GM12878 (cell line): ENCODE measurements at regions not wholly inside any gene's neighbourhood (a gene's known extent, or its start where the extent isn't known, plus 50 kb on each side); places are given as distances from the start of the nearest gene placed in this dataset.

ENCODE experiments used
- ATAC-seq: fragments of 200-7000 bp; cut with Tn5 transposase; 3 replicates; pipeline ENCODE4 v1.9.1; 2020; ENCODE audit warnings: mild to moderate bottlenecking, moderate library complexity
- BruUV-seq: library from RNA; stranded (reverse); fragments of 400-500 nt; replicated peaks from 2 replicates; lab custom pipeline; 2021; lab: Mats Ljungman, UMichigan
- CTCF ChIA-PET: fragments of 300-600 bp; sonication (Branson Sonifier 250); formaldehyde crosslinking; extraction: SDS; loops from one replicate; lab custom pipeline; 2021; ENCODE audit warnings: inconsistent platforms; lab: Yijun Ruan, JAX
- POLR2A ChIA-PET: fragments of 350-600 bp; formaldehyde crosslinking; extraction: SDS; loops from one replicate; lab custom pipeline; 2021; ENCODE audit warnings: inconsistent platforms; lab: Charles Lee
- RAD21 ChIA-PET: fragments of 300-600 bp; sonication (Branson Sonifier 250); formaldehyde crosslinking; loops from one replicate; lab custom pipeline; 2023; ENCODE audit warnings: antibody characterized with exemption; ENCODE audit not compliant: unreplicated experiment; lab: Charles Lee
- SMC1A ChIA-PET: fragments of 300-600 bp; sonication (Branson Sonifier 250); formaldehyde crosslinking; loops from one replicate; lab custom pipeline; 2023; ENCODE audit not compliant: unreplicated experiment, uncharacterized antibody; lab: Charles Lee
- DNase-seq: peaks from one replicate; pipeline ENCODE4 v3.0.0-alpha.2; 2011; ENCODE audit warnings: low read depth, low spot score
- FAIRE-seq: peaks from 3 replicates; lab custom pipeline; 2011; peaks lifted over from hg19 to GRCh38; lab: Jason Lieb, UNC
- H2AFZ ChIP-seq: 2 replicates; pipeline ENCODE4 v1.6.0; 2011; ENCODE audit warnings: low read depth, low read length, control low read depth; ENCODE audit not compliant: control insufficient read depth
- H3K27ac ChIP-seq: 2 replicates; pipeline ENCODE4 v1.5.1; 2011; ENCODE audit warnings: control low read depth; ENCODE audit not compliant: control insufficient read depth, insufficient read depth
- H3K27me3 ChIP-seq, 2 experiments: replicated peaks in 1 of 2; 2 replicates each; pipeline versions ENCODE4 v1.6.0 to v1.6.1; 2011; ENCODE audit warnings: low read length in 1 of 2; ENCODE audit not compliant: control insufficient read depth in 2 of 2, insufficient read depth in 2 of 2
- H3K36me3 ChIP-seq, 2 experiments: 2 replicates each; pipeline ENCODE4 v1.5.1; 2011; ENCODE audit warnings: low read length in 1 of 2; ENCODE audit not compliant: control insufficient read depth in 2 of 2, insufficient read depth in 2 of 2
- H3K4me1 ChIP-seq: 2 replicates; pipeline ENCODE4 v1.6.1; 2011; ENCODE audit warnings: mild to moderate bottlenecking, low read length, moderate library complexity, mixed read lengths; ENCODE audit not compliant: control insufficient read depth, insufficient read depth
- H3K4me2 ChIP-seq: 2 replicates; pipeline ENCODE4 v1.6.0; 2011; ENCODE audit warnings: control low read depth; ENCODE audit not compliant: control insufficient read depth, insufficient read depth
- H3K4me3 ChIP-seq: fragments of 200-600 bp; sonication (generic); 2 replicates; pipeline ENCODE4 v1.5.1; 2016
- H3K79me2 ChIP-seq: 2 replicates; pipeline ENCODE4 v1.6.0; 2011; ENCODE audit warnings: low read length; ENCODE audit not compliant: control insufficient read depth, insufficient read depth
- H3K9ac ChIP-seq: 2 replicates; pipeline ENCODE4 v1.8.0; 2011; ENCODE audit warnings: low read length, control low read depth, mixed read lengths; ENCODE audit not compliant: control insufficient read depth, insufficient read depth
- H3K9me3 ChIP-seq: replicated peaks from 3 replicates; pipeline ENCODE4 v1.5.1; 2011; ENCODE audit warnings: mild to moderate bottlenecking, low read length; ENCODE audit not compliant: control insufficient read depth, insufficient read depth
- H4K20me1 ChIP-seq: 2 replicates; pipeline ENCODE4 v1.6.0; 2011; ENCODE audit not compliant: control insufficient read depth, insufficient read depth
- BACH1 ChIP-seq: fragments of 450-650 bp; IDR thresholded peaks from 2 replicates; pipeline ENCODE4 v1.6.1; 2017; ENCODE audit warnings: mild to moderate bottlenecking, borderline replicate concordance
- CEBPB ChIP-seq, 2 experiments: fragments of 150-350 bp in 1 of 2; IDR thresholded peaks; 2 replicates each; pipeline ENCODE4 v1.6.1; 2012 to 2014; ENCODE audit warnings: low read depth in 2 of 2, low read length in 2 of 2, borderline replicate concordance in 1 of 2, inconsistent platforms in 1 of 2
- CHD2 ChIP-seq: IDR thresholded peaks from 2 replicates; pipeline ENCODE4 v1.6.1; 2011; ENCODE audit warnings: low read depth, low read length, improper control_type of control experiment, borderline replicate concordance
- CHD4 ChIP-seq: fragments of 200-600 bp; sonication (generic); IDR thresholded peaks from 2 replicates; pipeline ENCODE4 v1.6.1; 2016; ENCODE audit warnings: mild to moderate bottlenecking
- HDAC6 ChIP-seq: fragments of 200-600 bp; sonication (generic); IDR thresholded peaks from one replicate; pipeline ENCODE4 v1.8.0; 2017; ENCODE audit warnings: antibody characterized with exemption; ENCODE audit not compliant: unreplicated experiment
- PRDM15 ChIP-seq: fragments of 450-650 bp; formaldehyde crosslinking; IDR thresholded peaks from 2 replicates; pipeline ENCODE4 v1.4.0; 2020; ENCODE audit warnings: mild to moderate bottlenecking, moderate library complexity
- SRF ChIP-seq, 2 experiments: IDR thresholded peaks; 2 replicates each; pipeline ENCODE4 v1.6.1; 2011; ENCODE audit warnings: low read depth in 2 of 2, low read length in 2 of 2, mild to moderate bottlenecking in 1 of 2, moderate library complexity in 1 of 2
- WGBS: methylation state at CpG from one replicate; pipeline ENCODE4 v1.1.6; 2016; ENCODE audit warnings: low lambda C conversion rate; ENCODE audit not compliant: insufficient replicate concordance, insufficient coverage; ENCODE audit errors: missing lambda C conversion rate; 5-methylcytosine and 5-hydroxymethylcytosine counted together
- in situ Hi-C: fragments of 300-500 bp; cut with MboI; formaldehyde crosslinking; loops from 9 replicates; pipeline ENCODE4 v1.14.3; 2018; ENCODE audit warnings: mixed read lengths
- intact Hi-C: fragments of 100-400 bp; cut with micrococcal nuclease; formaldehyde crosslinking; loops from one replicate; pipeline ENCODE4 v1.14.2; 2022; ENCODE audit not compliant: unreplicated experiment
- TF ChIP-seq, protein P1 (sequence below), 3 experiments: IDR thresholded peaks in 2 of 3; conservative IDR thresholded peaks in 1 of 3; 2 replicates each; pipeline ENCODE4 v1.5.1; 2011; ENCODE audit warnings: low read depth in 3 of 3, low read length in 3 of 3, mild to moderate bottlenecking in 3 of 3, control low read depth in 2 of 3, moderate library complexity in 2 of 3, inconsistent platforms in 1 of 3, mixed read lengths in 1 of 3; ENCODE audit not compliant: control insufficient read depth in 2 of 3, insufficient read depth in 1 of 3; ENCODE audit errors: extremely low read depth in 1 of 3

DNA sequence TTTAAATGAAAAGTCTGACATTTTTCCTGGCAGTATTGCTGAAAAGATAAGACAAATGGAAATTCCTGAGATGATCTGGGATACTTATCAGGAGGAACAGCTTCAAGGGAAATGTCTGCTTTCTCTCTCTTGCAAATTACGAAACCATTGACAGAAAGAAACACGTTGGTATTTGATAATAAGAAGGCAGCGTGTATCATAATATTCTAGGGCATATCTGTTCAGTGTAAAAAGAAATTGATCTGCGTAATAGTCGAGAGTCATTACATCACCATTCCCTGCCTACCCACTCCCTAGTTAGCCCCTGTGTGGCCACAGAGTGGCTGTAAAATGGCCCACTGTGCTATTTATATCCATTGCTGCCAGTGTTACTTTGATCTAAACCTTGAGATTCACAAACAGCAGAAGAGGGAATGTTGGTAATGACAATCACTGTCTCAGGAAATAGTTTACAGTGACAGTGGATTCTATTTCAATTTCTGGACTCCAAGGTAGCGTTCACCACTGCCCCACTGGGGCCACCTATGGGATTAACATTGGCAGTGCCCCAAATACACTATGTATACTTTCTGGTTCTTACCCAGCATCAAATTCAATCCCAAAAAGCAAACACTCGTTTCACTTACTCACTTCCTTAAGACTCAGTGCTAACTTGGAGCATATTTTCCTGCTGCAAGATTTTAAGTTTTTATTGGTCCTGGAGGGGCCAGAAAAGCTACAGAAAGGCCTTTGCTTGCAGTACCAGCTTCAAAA lies 133.4 kb upstream of the GAS1 start:
- WGBS, result 16% methylated on average over 7 of the region's 7 CpGs
- no peaks in the 10 kb centered on the region for H3K36me3 ChIP-seq
- no peak for FAIRE-seq
- TF ChIP-seq SRF (IDR thresholded peaks at IDR 0.05; ENCODE audit: low read depth in 2 of 2, low read length in 2 of 2), result no peak
- TF ChIP-seq, protein P1, sequence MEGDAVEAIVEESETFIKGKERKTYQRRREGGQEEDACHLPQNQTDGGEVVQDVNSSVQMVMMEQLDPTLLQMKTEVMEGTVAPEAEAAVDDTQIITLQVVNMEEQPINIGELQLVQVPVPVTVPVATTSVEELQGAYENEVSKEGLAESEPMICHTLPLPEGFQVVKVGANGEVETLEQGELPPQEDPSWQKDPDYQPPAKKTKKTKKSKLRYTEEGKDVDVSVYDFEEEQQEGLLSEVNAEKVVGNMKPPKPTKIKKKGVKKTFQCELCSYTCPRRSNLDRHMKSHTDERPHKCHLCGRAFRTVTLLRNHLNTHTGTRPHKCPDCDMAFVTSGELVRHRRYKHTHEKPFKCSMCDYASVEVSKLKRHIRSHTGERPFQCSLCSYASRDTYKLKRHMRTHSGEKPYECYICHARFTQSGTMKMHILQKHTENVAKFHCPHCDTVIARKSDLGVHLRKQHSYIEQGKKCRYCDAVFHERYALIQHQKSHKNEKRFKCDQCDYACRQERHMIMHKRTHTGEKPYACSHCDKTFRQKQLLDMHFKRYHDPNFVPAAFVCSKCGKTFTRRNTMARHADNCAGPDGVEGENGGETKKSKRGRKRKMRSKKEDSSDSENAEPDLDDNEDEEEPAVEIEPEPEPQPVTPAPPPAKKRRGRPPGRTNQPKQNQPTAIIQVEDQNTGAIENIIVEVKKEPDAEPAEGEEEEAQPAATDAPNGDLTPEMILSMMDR (IDR thresholded peaks at IDR 0.05 in 2 of 3, conservative IDR thresholded peaks at IDR 0.05 in 1 of 3; ENCODE audit: control insufficient read depth in 2 of 3, extremely low read depth in 1 of 3, insufficient read depth in 1 of 3, low read depth in 3 of 3, low read length in 3 of 3), result 0 out of 6 replicates have a peak, but pooled peaks of 2 of the 3 experiments have one; percentile 1 to 13
- H3K9ac ChIP-seq, result no peak overlapping the region
- DNase-seq, result no peak
- H3K79me2 ChIP-seq, result no peaks in the 10 kb centered on the region
- no peaks in the 10 kb centered on the region for H3K27me3 ChIP-seq
- no peaks in the 10 kb centered on the region for H4K20me1 ChIP-seq
- RAD21 ChIA-PET, result no interaction called here
- no peaks in the 10 kb centered on the region for H3K4me1 ChIP-seq
- ATAC-seq, result no peak
- no peak overlapping the region for H3K4me2 ChIP-seq
- intact Hi-C loops, result no loop called here
- no peaks in the 10 kb centered on the region for H3K9me3 ChIP-seq
- CTCF ChIA-PET, result no interaction called here
- H3K4me3 ChIP-seq, result no peak overlapping the region
- no peak overlapping the region for H3K27ac ChIP-seq
- SMC1A ChIA-PET, result no interaction called here
- POLR2A ChIA-PET, result no interaction called here
- in situ Hi-C loops, result no loop called here
- H2AFZ ChIP-seq, result no peak overlapping the region
- BruUV-seq, result no TSS peak

DNA sequence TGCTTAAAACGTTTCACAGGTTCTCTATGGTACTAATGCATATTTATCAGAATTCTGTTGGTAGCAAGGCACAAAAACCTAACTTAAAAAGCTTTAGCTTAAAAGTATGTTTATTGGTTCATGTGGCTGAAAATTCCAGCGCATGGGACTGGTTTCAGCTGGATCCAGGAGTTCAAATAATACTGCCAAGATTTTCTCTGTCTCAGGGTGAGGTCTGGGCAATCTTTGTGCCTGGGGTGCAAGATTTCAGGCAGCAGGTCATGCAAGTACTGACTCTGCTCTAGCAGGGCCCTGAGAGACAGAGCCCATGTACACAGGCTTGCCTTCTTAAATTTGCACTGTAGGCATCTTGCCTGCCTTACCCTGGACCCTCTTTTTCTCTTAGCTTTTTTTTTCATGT lies 134.2 kb upstream of the GAS1 start:
- no peak for ATAC-seq

More for the DNA sequence above, 134.2 kb upstream of the GAS1 start:
- in situ Hi-C loops (no loop called here), intact Hi-C loops (no loop called here)
- DNase-seq (no peak), FAIRE-seq (no peak)
- 0% methylated on average over 2 of the region's 2 CpGs for WGBS
- H3K27me3 ChIP-seq, result no peaks in the 10 kb centered on the region
- H2AFZ ChIP-seq, result no peak overlapping the region
- H4K20me1 ChIP-seq, result no peaks in the 10 kb centered on the region
- no peak overlapping the region for H3K9ac ChIP-seq
- no TSS peak for BruUV-seq
- H3K9me3 ChIP-seq, result no peaks in the 10 kb centered on the region
- no peaks in the 10 kb centered on the region for H3K79me2 ChIP-seq
- H3K4me1 ChIP-seq, result no peaks in the 10 kb centered on the region
- H3K36me3 ChIP-seq, result no peaks in the 10 kb centered on the region
- no peak overlapping the region for H3K4me2 ChIP-seq
- SMC1A ChIA-PET, result no interaction called here
- H3K27ac ChIP-seq, result no peak overlapping the region
- no peak for TF ChIP-seq HDAC6
- TF ChIP-seq BACH1, result no peak
- no peak for TF ChIP-seq CHD4
- no peak for TF ChIP-seq CHD2
- TF ChIP-seq PRDM15 (CRISPR knock-in tag), result no peak
- no peak for TF ChIP-seq CEBPB (IDR thresholded peaks at IDR 0.05; ENCODE audit: borderline replicate concordance in 1 of 2, low read depth in 2 of 2, low read length in 2 of 2)
- CTCF ChIA-PET, result no interaction called here
- POLR2A ChIA-PET, result no interaction called here
- no peak overlapping the region for H3K4me3 ChIP-seq
- RAD21 ChIA-PET, result no interaction called here
